Activated naive CD4-positive, alpha-beta T cell treated with anti-CD3 and anti-CD28 coated beads for 36 hours (primary cell): ENCODE measurements at regions not wholly inside any gene's neighbourhood (a gene's known extent, or its start where the extent isn't known, plus 50 kb on each side); places are given as distances from the start of the nearest gene placed in this dataset.

Experiments used
- CTCF ChIA-PET: fragments of 350-600 bp; sonication (Branson Sonifier 250); formaldehyde crosslinking; loops from one replicate; lab custom pipeline; 2021; ENCODE audit warnings: antibody characterized with exemption; lab: Charles Lee
- DNase-seq: peaks from one replicate; pipeline ENCODE4 v3.0.0-alpha.2; 2020
- H3K27ac Mint-ChIP-seq: one replicate; pipeline ENCODE4 v1.8.0; 2021; ENCODE audit warnings: mild to moderate bottlenecking, mixed read lengths
- H3K27me3 Mint-ChIP-seq: one replicate; pipeline ENCODE4 v1.8.0; 2021; ENCODE audit warnings: low read depth, mixed read lengths
- H3K36me3 Mint-ChIP-seq: one replicate; pipeline ENCODE4 v1.8.0; 2021; ENCODE audit warnings: low read depth, mixed read lengths
- H3K4me1 Mint-ChIP-seq: one replicate; pipeline ENCODE4 v1.8.0; 2021; ENCODE audit warnings: low read depth, mixed read lengths
- H3K4me3 Mint-ChIP-seq: one replicate; pipeline ENCODE4 v1.8.0; 2021; ENCODE audit warnings: mild to moderate bottlenecking, moderate library complexity, mixed read lengths
- H3K9me3 Mint-ChIP-seq: one replicate; pipeline ENCODE4 v1.8.0; 2021; ENCODE audit warnings: mixed read lengths
- intact Hi-C: fragments of 100-400 bp; cut with micrococcal nuclease; formaldehyde crosslinking; loops from one replicate; pipeline ENCODE4 v1.15.1; 2023

- Mint-ChIP-seq H3K4me1 (no peaks in the 10 kb centered on the region), H3K27me3 (no peaks in the 10 kb centered on the region), H3K27ac (no peak overlapping the region), H3K36me3 (no peaks in the 10 kb centered on the region), H3K9me3 (no peaks in the 10 kb centered on the region), H3K4me3 (no peak overlapping the region)
- DNase-seq, result no peak
- intact Hi-C loops, result no loop called here
- CTCF ChIA-PET, result interaction anchor here (0.5 to 0.6 kb wide), 2 partner anchors 9 to 43 kb away, joined by 3 read pairs; no protein-coding TSS in a partner anchor
Measured at GRCh38 chr18:38886235-38886634, 1320.6 kb upstream of the CELF4 start.

- intact Hi-C loops, result no loop called here
- Mint-ChIP-seq H3K4me1 (no peaks in the 10 kb centered on the region), H3K36me3 (no peaks in the 10 kb centered on the region), H3K9me3 (no peaks in the 10 kb centered on the region), H3K27ac (no peak overlapping the region), H3K27me3 (peaks cover 2% of the 10 kb centered on the region), H3K4me3 (no peak overlapping the region)
- DNase-seq, result no peak
- CTCF ChIA-PET, result no interaction called here
Measured at GRCh38 chr18:38884050-38884449, 1318.5 kb upstream of the CELF4 start.

GRCh38 chr18:38883111-38883510, 1317.5 kb upstream of the CELF4 start:
- CTCF ChIA-PET, result no interaction called here
- no peak for DNase-seq
- no peak overlapping the region for H3K27ac Mint-ChIP-seq
- no peaks in the 10 kb centered on the region for H3K9me3 Mint-ChIP-seq
- H3K4me3 Mint-ChIP-seq, result no peak overlapping the region
- H3K4me1 Mint-ChIP-seq, result no peaks in the 10 kb centered on the region
- H3K36me3 Mint-ChIP-seq, result no peaks in the 10 kb centered on the region
- peaks cover 2% of the 10 kb centered on the region for H3K27me3 Mint-ChIP-seq
- intact Hi-C loops, result no loop called here

- Mint-ChIP-seq H3K27me3 (peaks cover 2% of the 10 kb centered on the region), H3K4me1 (no peaks in the 10 kb centered on the region), H3K36me3 (no peaks in the 10 kb centered on the region), H3K9me3 (no peaks in the 10 kb centered on the region), H3K4me3 (no peak overlapping the region), H3K27ac (no peak overlapping the region)
- intact Hi-C loops, result no loop called here
- DNase-seq, result no peak
- CTCF ChIA-PET, result no interaction called here
Measured at GRCh38 chr18:38879871-38880270, 1314.3 kb upstream of the CELF4 start.

- H3K27me3 Mint-ChIP-seq, result no peaks in the 10 kb centered on the region
- H3K27ac Mint-ChIP-seq, result no peak overlapping the region
- H3K4me3 Mint-ChIP-seq, result no peak overlapping the region
- no peaks in the 10 kb centered on the region for H3K4me1 Mint-ChIP-seq
- H3K36me3 Mint-ChIP-seq, result no peaks in the 10 kb centered on the region
- DNase-seq, result no peak
- no peaks in the 10 kb centered on the region for H3K9me3 Mint-ChIP-seq
- intact Hi-C loops, result no loop called here
- CTCF ChIA-PET, result no interaction called here
Measured at GRCh38 chr18:38872342-38872741, 1306.7 kb upstream of the CELF4 start.

- intact Hi-C loops, result no loop called here
- no peak overlapping the region for H3K4me3 Mint-ChIP-seq
- H3K36me3 Mint-ChIP-seq, result no peaks in the 10 kb centered on the region
- CTCF ChIA-PET, result no interaction called here
- no peaks in the 10 kb centered on the region for H3K4me1 Mint-ChIP-seq
- no peak overlapping the region for H3K27ac Mint-ChIP-seq
- no peaks in the 10 kb centered on the region for H3K9me3 Mint-ChIP-seq
- no peak for DNase-seq
- no peaks in the 10 kb centered on the region for H3K27me3 Mint-ChIP-seq
Measured at GRCh38 chr18:38868757-38869156, 1303.2 kb upstream of the CELF4 start.

GRCh38 chr18:38867680-38868079, 1302.1 kb upstream of the CELF4 start:
- Mint-ChIP-seq H3K4me3 (no peak overlapping the region), H3K9me3 (no peaks in the 10 kb centered on the region), H3K36me3 (no peaks in the 10 kb centered on the region), H3K27me3 (no peaks in the 10 kb centered on the region), H3K4me1 (no peaks in the 10 kb centered on the region), H3K27ac (no peak overlapping the region)
- intact Hi-C loops, result no loop called here
- CTCF ChIA-PET, result no interaction called here
- no peak for DNase-seq

- H3K4me1 Mint-ChIP-seq, result no peaks in the 10 kb centered on the region
- H3K4me3 Mint-ChIP-seq, result no peak overlapping the region
- no peaks in the 10 kb centered on the region for H3K9me3 Mint-ChIP-seq
- CTCF ChIA-PET, result no interaction called here
- H3K27me3 Mint-ChIP-seq, result peaks cover 6% of the 10 kb centered on the region
- intact Hi-C loops, result no loop called here
- H3K27ac Mint-ChIP-seq, result no peak overlapping the region
- H3K36me3 Mint-ChIP-seq, result no peaks in the 10 kb centered on the region
- DNase-seq, result no peak
Measured at GRCh38 chr18:38851526-38851925, 1285.9 kb upstream of the CELF4 start.

GRCh38 chr18:38847326-38847725, 1281.7 kb upstream of the CELF4 start:
- intact Hi-C loops, result no loop called here
- CTCF ChIA-PET, result no interaction called here
- no peaks in the 10 kb centered on the region for H3K9me3 Mint-ChIP-seq
- H3K4me1 Mint-ChIP-seq, result no peaks in the 10 kb centered on the region
- peaks cover 4% of the 10 kb centered on the region for H3K27me3 Mint-ChIP-seq
- no peak overlapping the region for H3K4me3 Mint-ChIP-seq
- H3K36me3 Mint-ChIP-seq, result no peaks in the 10 kb centered on the region
- H3K27ac Mint-ChIP-seq, result no peak overlapping the region
- DNase-seq, result no peak

- Mint-ChIP-seq H3K27ac (no peak overlapping the region), H3K9me3 (no peaks in the 10 kb centered on the region), H3K4me3 (no peak overlapping the region), H3K36me3 (no peaks in the 10 kb centered on the region), H3K4me1 (no peaks in the 10 kb centered on the region), H3K27me3 (no peaks in the 10 kb centered on the region)
- intact Hi-C loops, result no loop called here
- DNase-seq, result no peak
- CTCF ChIA-PET, result interaction anchor here (0.6 kb wide), 1 partner anchor 43 kb away, joined by 3 read pairs; no protein-coding TSS in a partner anchor
Measured at GRCh38 chr18:38843291-38843690, 1277.7 kb upstream of the CELF4 start.

GRCh38 chr18:38826247-38826646, 1260.6 kb upstream of the CELF4 start:
- intact Hi-C loops, result no loop called here
- CTCF ChIA-PET, result interaction anchor here (0.6 kb wide), 1 partner anchor 69 kb away, joined by 3 read pairs; no protein-coding TSS in a partner anchor
- no peaks in the 10 kb centered on the region for H3K36me3 Mint-ChIP-seq

GRCh38 chr18:38811209-38811608, 1245.6 kb upstream of the CELF4 start:
- Mint-ChIP-seq H3K9me3 (no peaks in the 10 kb centered on the region), H3K4me3 (no peak overlapping the region), H3K4me1 (no peaks in the 10 kb centered on the region), H3K36me3 (no peaks in the 10 kb centered on the region), H3K27ac (no peak overlapping the region), H3K27me3 (no peaks in the 10 kb centered on the region)
- no peak for DNase-seq
- CTCF ChIA-PET, result no interaction called here
- intact Hi-C loops, result no loop called here

More at GRCh38 chr18:38826247-38826646, 1260.6 kb upstream of the CELF4 start:
- Mint-ChIP-seq H3K4me1 (no peaks in the 10 kb centered on the region), H3K27ac (no peak overlapping the region), H3K4me3 (no peak overlapping the region), H3K9me3 (no peaks in the 10 kb centered on the region), H3K27me3 (no peaks in the 10 kb centered on the region)
- no peak for DNase-seq

GRCh38 chr18:38810789-38811188, 1245.2 kb upstream of the CELF4 start:
- no peaks in the 10 kb centered on the region for H3K27me3 Mint-ChIP-seq
- no peak overlapping the region for H3K27ac Mint-ChIP-seq
- no peak for DNase-seq
- CTCF ChIA-PET, result no interaction called here
- no peaks in the 10 kb centered on the region for H3K36me3 Mint-ChIP-seq
- intact Hi-C loops, result no loop called here
- H3K9me3 Mint-ChIP-seq, result no peaks in the 10 kb centered on the region
- no peaks in the 10 kb centered on the region for H3K4me1 Mint-ChIP-seq
- H3K4me3 Mint-ChIP-seq, result no peak overlapping the region

- no peaks in the 10 kb centered on the region for H3K27me3 Mint-ChIP-seq
- H3K36me3 Mint-ChIP-seq, result no peaks in the 10 kb centered on the region
- intact Hi-C loops, result no loop called here
- CTCF ChIA-PET, result no interaction called here
- H3K9me3 Mint-ChIP-seq, result no peaks in the 10 kb centered on the region
- no peak overlapping the region for H3K4me3 Mint-ChIP-seq
- no peak for DNase-seq
- H3K4me1 Mint-ChIP-seq, result no peaks in the 10 kb centered on the region
- H3K27ac Mint-ChIP-seq, result no peak overlapping the region
Measured at GRCh38 chr18:38807915-38808314, 1242.3 kb upstream of the CELF4 start.
